Endothelial cell of umbilical vein (primary cell): ENCODE measurements at regions not wholly inside any gene's neighbourhood (a gene's known extent, or its start where the extent isn't known, plus 50 kb on each side); places are given as distances from the start of the nearest gene placed in this dataset.

Source experiments
- BruUV-seq: library from RNA; stranded (reverse); fragments of 400-500 nt; replicated peaks from 2 replicates; lab custom pipeline; 2021; lab: Mats Ljungman, UMichigan
- CTCF ChIA-PET: fragments of 300-600, 350-600 bp; sonication (Branson Sonifier 250); formaldehyde crosslinking; loops from one replicate; lab custom pipeline; 2021; ENCODE audit warnings: antibody characterized with exemption, inconsistent platforms; lab: Charles Lee
- POLR2A ChIA-PET: fragments of 300-600, 350-600 bp; sonication (Branson Sonifier 250); formaldehyde crosslinking; loops from one replicate; lab custom pipeline; 2021; ENCODE audit warnings: antibody characterized with exemption, inconsistent platforms; lab: Charles Lee
- DNase-seq: peaks from one replicate; pipeline ENCODE4 v3.0.0-alpha.2; 2011; ENCODE audit warnings: low read depth, low spot score
- FAIRE-seq: peaks from 2 replicates; lab custom pipeline; 2011; peaks lifted over from hg19 to GRCh38; lab: Jason Lieb, UNC
- H2AFZ ChIP-seq: 2 replicates; pipeline ENCODE4 v1.6.0; 2012; ENCODE audit warnings: low read depth, low read length, control low read depth, inconsistent platforms
- H3K27ac ChIP-seq: 2 replicates; pipeline ENCODE4 v1.5.1; 2011; ENCODE audit warnings: low read depth, mild to moderate bottlenecking, control low read depth, low read length, moderate library complexity; ENCODE audit not compliant: insufficient read depth
- H3K27me3 ChIP-seq, 2 experiments: 2 replicates each; pipeline versions ENCODE4 v1.6.0 to v1.6.1; 2011; ENCODE audit warnings: low read length in 2 of 2, mixed read lengths in 1 of 2; ENCODE audit not compliant: control insufficient read depth in 2 of 2, insufficient read depth in 2 of 2
- H3K36me3 ChIP-seq, 2 experiments: 2 replicates in 1 of 2; 3 replicates in 1 of 2; pipeline ENCODE4 v1.5.1; 2011; ENCODE audit warnings: low read length in 2 of 2, mild to moderate bottlenecking in 1 of 2, moderate library complexity in 1 of 2; ENCODE audit not compliant: control insufficient read depth in 2 of 2, insufficient read depth in 2 of 2; ENCODE audit errors: extremely low read depth in 1 of 2
- H3K4me1 ChIP-seq: 3 replicates; pipeline ENCODE4 v1.5.1; 2011; ENCODE audit warnings: mild to moderate bottlenecking, low read length; ENCODE audit not compliant: control insufficient read depth, insufficient read depth; ENCODE audit errors: extremely low read depth
- H3K4me2 ChIP-seq: 2 replicates; pipeline ENCODE4 v1.6.1; 2011; ENCODE audit warnings: low read length, control low read depth, mixed read lengths; ENCODE audit not compliant: insufficient read depth
- H3K4me3 ChIP-seq, 3 experiments: fragments of 200-600 bp in 1 of 3; sonication (generic), shearing (Covaris generic) in 1 of 3; replicated peaks in 1 of 3; 2 replicates each; pipeline ENCODE4 v1.5.1; 2011 to 2016; ENCODE audit warnings: control low read depth in 3 of 3, low read length in 3 of 3, mild to moderate bottlenecking in 2 of 3, inconsistent platforms in 1 of 3, low read depth in 1 of 3, moderate library complexity in 1 of 3; ENCODE audit not compliant: insufficient read depth in 1 of 3
- H3K79me2 ChIP-seq: 2 replicates; pipeline ENCODE4 v1.6.0; 2012; ENCODE audit warnings: low read length, inconsistent platforms; ENCODE audit not compliant: control insufficient read depth, insufficient read depth
- H3K9ac ChIP-seq: replicated peaks from 2 replicates; pipeline ENCODE3; 2011; ENCODE audit warnings: low read length, control low read depth; ENCODE audit not compliant: insufficient read depth; ENCODE audit errors: extremely low read depth
- H3K9me1 ChIP-seq: replicated peaks from 3 replicates; pipeline ENCODE4 v1.6.0; 2011; ENCODE audit warnings: mild to moderate bottlenecking, low read length; ENCODE audit not compliant: control insufficient read depth, insufficient read depth; ENCODE audit errors: extremely low read depth
- H3K9me3 ChIP-seq: replicated peaks from 2 replicates; pipeline ENCODE4 v1.5.1; 2012; ENCODE audit warnings: low read length, inconsistent platforms; ENCODE audit not compliant: control insufficient read depth, insufficient read depth
- H4K20me1 ChIP-seq: replicated peaks from 2 replicates; pipeline ENCODE3; 2011; ENCODE audit warnings: mild to moderate bottlenecking, low read length; ENCODE audit not compliant: control insufficient read depth, insufficient read depth; ENCODE audit errors: extremely low read depth
- CTCF ChIP-seq, 2 donors: IDR thresholded peaks; 1 replicate in 1 of 2; 2 replicates in 1 of 2; pipeline ENCODE4 v1.5.1; 2011; ENCODE audit warnings: low read length in 2 of 2, mild to moderate bottlenecking in 2 of 2, moderate library complexity in 2 of 2, control low read depth in 1 of 2, inconsistent platforms in 1 of 2, low read depth in 1 of 2; ENCODE audit not compliant: insufficient read depth in 1 of 2; ENCODE audit errors: extremely low read depth in 1 of 2
- EZH2 ChIP-seq: IDR thresholded peaks from 2 replicates; pipeline ENCODE4 v1.6.1; 2012; ENCODE audit warnings: borderline replicate concordance, low read depth, mild to moderate bottlenecking, moderate library complexity, low read length, inconsistent platforms; ENCODE audit not compliant: severe bottlenecking
- FOS ChIP-seq: IDR thresholded peaks from 2 replicates; pipeline ENCODE4 v1.6.1; 2011; ENCODE audit warnings: mild to moderate bottlenecking, low read length, moderate library complexity, borderline replicate concordance; ENCODE audit not compliant: insufficient read depth
- GATA2 ChIP-seq: IDR thresholded peaks from 2 replicates; pipeline ENCODE4 v1.7.0; 2011; ENCODE audit warnings: low read depth, mild to moderate bottlenecking, moderate library complexity, mixed read lengths, low read length; ENCODE audit not compliant: insufficient read length, insufficient read depth
- JUN ChIP-seq: IDR thresholded peaks from 2 replicates; pipeline ENCODE4 v1.6.1; 2011; ENCODE audit warnings: borderline replicate concordance, low read depth; ENCODE audit not compliant: insufficient read length, insufficient read depth
- MAX ChIP-seq: IDR thresholded peaks from 2 replicates; pipeline ENCODE4 v1.6.1; 2011; ENCODE audit not compliant: insufficient read depth, insufficient read length
- MYC ChIP-seq: IDR thresholded peaks from one replicate; pipeline ENCODE4 v1.6.1; 2011; ENCODE audit warnings: mild to moderate bottlenecking, low read depth, low read length
- POLR2A ChIP-seq: IDR thresholded peaks from 2 replicates; pipeline ENCODE4 v1.6.1; 2012; ENCODE audit warnings: low read depth, mild to moderate bottlenecking, control low read depth, low read length
- POLR2AphosphoS5 ChIP-seq: IDR thresholded peaks from 2 replicates; pipeline ENCODE4 v1.6.1; 2012; ENCODE audit warnings: low read depth, mild to moderate bottlenecking, control low read depth, low read length, moderate library complexity; ENCODE audit not compliant: insufficient read depth
- dilution Hi-C: fragments of 300-500 bp; cut with MboI; formaldehyde crosslinking; loops from one replicate; pipeline ENCODE4 v1.15.0; 2019; ENCODE audit warnings: low sequenced_read_pairs; ENCODE audit not compliant: extremely low pct_ligation_motif_present
- intact Hi-C: fragments of 100-400 bp; cut with micrococcal nuclease; formaldehyde crosslinking; loops from one replicate; pipeline ENCODE4 v1.10.0; 2022

- dilution Hi-C loops: no loop called here
- Histone ChIP-seq H3K9me1 (no peaks in the 10 kb centered on the region), H3K27me3 (no peaks in the 10 kb centered on the region), H2AFZ (no peak overlapping the region), H3K79me2 (no peaks in the 10 kb centered on the region), H3K4me2 (no peak overlapping the region), H3K4me1 (peaks cover 18% of the 10 kb centered on the region), H3K9me3 (no peaks in the 10 kb centered on the region), H4K20me1 (no peaks in the 10 kb centered on the region), H3K4me3 (no peak overlapping the region), H3K27ac (no peak overlapping the region), H3K9ac (no peak overlapping the region), H3K36me3 (no peaks in the 10 kb centered on the region)
- CTCF ChIA-PET: interaction anchor here (0.8 kb wide), 1 partner anchor 35 kb away, joined by 3 read pairs; no protein-coding TSS in a partner anchor
- POLR2A ChIA-PET: no interaction called here
- no peak for DNase-seq
- intact Hi-C loops: no loop called here
- no TSS peak for BruUV-seq
- FAIRE-seq: no peak
- TF ChIP-seq FOS (no peak), POLR2A (no peak), POLR2AphosphoS5 (no peak), MAX (no peak), CTCF (IDR thresholded peaks at IDR 0.05; ENCODE audit: extremely low read depth in 1 of 2, insufficient read depth in 1 of 2, low read depth in 1 of 2, low read length in 2 of 2) (no peak), EZH2 (no peak), JUN (no peak), MYC (no peak), GATA2 (no peak)
Observed at GRCh38 chr12:58272461-58272860, 331.1 kb downstream of the ATP23 start.
